HepG2 (cell line): ENCODE measurements at regions not wholly inside any gene's neighbourhood (a gene's known extent, or its start where the extent isn't known, plus 50 kb on each side); places are given as distances from the start of the nearest gene placed in this dataset.

Source experiments
- ATAC-seq: fragments of 200-7000 bp; cut with Tn5 transposase; 3 replicates; pipeline ENCODE4 v1.9.1; 2020; ENCODE audit warnings: mild to moderate bottlenecking, moderate library complexity
- BruUV-seq: library from RNA; stranded (reverse); fragments of 400-500 nt; replicated peaks from 2 replicates; lab custom pipeline; 2021; lab: Mats Ljungman, UMichigan
- CTCF ChIA-PET: fragments of 300-600 bp; formaldehyde crosslinking; extraction: SDS; loops from one replicate; lab custom pipeline; 2021; ENCODE audit warnings: low total read pairs, inconsistent platforms, low intra/inter-chr PET ratio; lab: Yijun Ruan, JAX
- POLR2A ChIA-PET: fragments of 350-600 bp; sonication (Branson Sonifier 250); formaldehyde crosslinking; loops from one replicate; lab custom pipeline; 2020; ENCODE audit warnings: antibody characterized with exemption, inconsistent platforms; lab: Yijun Ruan, JAX
- DNase-seq: peaks from one replicate; pipeline ENCODE4 v3.0.0-alpha.2; 2015; ENCODE audit warnings: low spot score
- FAIRE-seq: peaks from 3 replicates; lab custom pipeline; 2011; peaks lifted over from hg19 to GRCh38; lab: Jason Lieb, UNC
- H2AFZ ChIP-seq: one replicate; pipeline ENCODE4 v1.6.1; 2011; ENCODE audit warnings: low read length, inconsistent platforms
- H3K27ac ChIP-seq: fragments of 300-600 bp; 3 replicates; pipeline ENCODE4 v1.8.0; 2011; ENCODE audit warnings: mixed run types, mild to moderate bottlenecking, mixed read lengths, low read length, inconsistent platforms; ENCODE audit not compliant: insufficient read depth; ENCODE audit errors: extremely low read length
- H3K27me3 ChIP-seq, 2 experiments: fragments of 200-600 bp in 1 of 2; 2 replicates in 1 of 2; 3 replicates in 1 of 2; pipeline versions ENCODE4 v1.6.0 to v1.8.0; 2011; ENCODE audit warnings: low read length in 2 of 2, mild to moderate bottlenecking in 2 of 2, moderate library complexity in 2 of 2, inconsistent platforms in 1 of 2; ENCODE audit not compliant: insufficient read depth in 2 of 2, control insufficient read depth in 1 of 2
- H3K36me3 ChIP-seq, 2 experiments: fragments of 200-600 bp in 1 of 2; replicated peaks in 1 of 2; 2 replicates in 1 of 2; 3 replicates in 1 of 2; pipeline versions ENCODE4 v1.5.1 to v1.8.0; 2011; ENCODE audit warnings: low read length in 2 of 2, inconsistent platforms in 1 of 2; ENCODE audit not compliant: insufficient read depth in 2 of 2, control insufficient read depth in 1 of 2
- H3K4me1 ChIP-seq: 2 replicates; pipeline ENCODE4 v1.5.1; 2012; ENCODE audit warnings: low read length, inconsistent platforms; ENCODE audit not compliant: insufficient read depth
- H3K4me2 ChIP-seq: 2 replicates; pipeline ENCODE4 v1.6.0; 2011; ENCODE audit warnings: low read depth, low read length, inconsistent platforms
- H3K4me3 ChIP-seq, 3 experiments: fragments of 200-600 bp in 1 of 3; sonication (generic), shearing (Covaris generic) in 1 of 3; replicated peaks in 1 of 3; 2 replicates each; pipeline ENCODE4 v1.5.1; 2011 to 2016; ENCODE audit warnings: low read length in 3 of 3, inconsistent platforms in 2 of 3, low read depth in 2 of 3, mild to moderate bottlenecking in 2 of 3, control low read depth in 1 of 3, mixed read lengths in 1 of 3; ENCODE audit not compliant: insufficient read depth in 1 of 3
- H3K79me2 ChIP-seq: one replicate; pipeline ENCODE4 v1.6.1; 2011; ENCODE audit warnings: low read length, inconsistent platforms; ENCODE audit not compliant: insufficient read depth
- H3K9ac ChIP-seq: 2 replicates; pipeline ENCODE4 v1.6.0; 2011; ENCODE audit warnings: mild to moderate bottlenecking, low read depth, low read length, inconsistent platforms; ENCODE audit not compliant: insufficient read depth
- H3K9me3 ChIP-seq: 2 replicates; pipeline ENCODE4 v1.5.1; 2012; ENCODE audit warnings: mild to moderate bottlenecking, low read length
- H4K20me1 ChIP-seq: 2 replicates; pipeline ENCODE4 v1.6.0; 2011; ENCODE audit warnings: inconsistent platforms, mild to moderate bottlenecking, low read length, moderate library complexity; ENCODE audit not compliant: insufficient read depth
- FOXO1 ChIP-seq: sonication (generic); formaldehyde crosslinking; IDR thresholded peaks from 2 replicates; pipeline ENCODE4 v1.4.0; 2020; ENCODE audit warnings: missing genetic modification reagents
- HNF4A ChIP-seq: sonication (generic); formaldehyde crosslinking; IDR thresholded peaks from 2 replicates; pipeline ENCODE4 v1.4.0; 2020; ENCODE audit warnings: missing genetic modification reagents
- NRL ChIP-seq: sonication (generic); formaldehyde crosslinking; IDR thresholded peaks from 2 replicates; pipeline ENCODE4 v1.5.0; 2020; ENCODE audit warnings: missing genetic modification reagents, mild to moderate bottlenecking, moderate library complexity, borderline replicate concordance
- RFX1 ChIP-seq: fragments of 450-650 bp; IDR thresholded peaks from 2 replicates; pipeline ENCODE4 v1.6.1; 2017
- RFX3 ChIP-seq: IDR thresholded peaks from 2 replicates; pipeline ENCODE4 v1.6.1; 2016; ENCODE audit warnings: missing biosample characterization, missing genetic modification reagents
- TEAD2 ChIP-seq: sonication (generic); formaldehyde crosslinking; IDR thresholded peaks from 2 replicates; pipeline ENCODE4 v1.9.0; 2021; ENCODE audit warnings: missing genetic modification reagents
- ZNF225 ChIP-seq: sonication (generic); formaldehyde crosslinking; IDR thresholded peaks from 2 replicates; pipeline ENCODE4 v1.4.0; 2020; ENCODE audit warnings: mild to moderate bottlenecking, missing genetic modification reagents
- ZNF230 ChIP-seq: sonication (generic); formaldehyde crosslinking; IDR thresholded peaks from 2 replicates; pipeline ENCODE4 v1.4.0; 2020; ENCODE audit warnings: mild to moderate bottlenecking, missing genetic modification reagents
- ZNF263 ChIP-seq: sonication (generic); formaldehyde crosslinking; IDR thresholded peaks from 2 replicates; pipeline ENCODE4 v1.4.0; 2020; ENCODE audit warnings: missing genetic modification reagents
- ZNF460 ChIP-seq: sonication (generic); formaldehyde crosslinking; IDR thresholded peaks from 2 replicates; pipeline ENCODE4 v1.5.1; 2020; ENCODE audit warnings: missing genetic modification reagents, mild to moderate bottlenecking, borderline replicate concordance
- ZNF678 ChIP-seq: sonication (generic); formaldehyde crosslinking; IDR thresholded peaks from 2 replicates; pipeline ENCODE4 v1.4.0; 2020; ENCODE audit warnings: mild to moderate bottlenecking, missing genetic modification reagents
- WGBS: methylation state at CpG from one replicate; pipeline ENCODE4 v1.1.6; 2017; ENCODE audit warnings: low lambda C conversion rate; 5-methylcytosine and 5-hydroxymethylcytosine counted together
- in situ Hi-C: cut with HindIII; loops from 2 replicates; pipeline ENCODE4 v1.10.0; 2017; ENCODE audit warnings: low pct_unique_long_range_greater_than_20kb; ENCODE audit not compliant: extremely low pct_ligation_motif_present
- intact Hi-C: fragments of 100-400 bp; cut with micrococcal nuclease; formaldehyde crosslinking; loops from one replicate; pipeline ENCODE4 v1.10.0; 2022; ENCODE audit not compliant: unreplicated experiment
- TF ChIP-seq, protein P1 (sequence below): sonication (generic); formaldehyde crosslinking; IDR thresholded peaks from 2 replicates; pipeline ENCODE4 v1.4.0; 2020; ENCODE audit warnings: mild to moderate bottlenecking, missing genetic modification reagents

DNA sequence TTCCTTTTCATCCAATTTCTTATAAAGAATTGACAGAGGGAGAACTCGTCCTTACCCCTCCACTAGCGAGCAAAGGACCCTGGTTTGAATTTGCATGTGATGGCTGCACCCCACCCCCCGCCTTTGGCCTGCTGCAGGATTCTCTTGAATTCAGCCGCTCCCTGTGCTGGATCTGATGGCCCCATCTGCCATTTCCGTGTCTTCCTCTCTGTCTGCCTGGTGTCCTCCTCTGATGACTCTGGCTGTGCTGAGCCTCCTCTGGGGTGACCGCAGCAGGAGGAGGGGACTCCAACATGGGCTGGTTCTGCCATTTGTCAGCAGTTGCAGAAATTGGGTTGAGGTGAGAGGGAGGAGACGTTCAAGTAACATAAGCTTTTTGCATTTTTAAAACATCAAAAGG, 188.8 kb downstream of the DLL1 start:
- H3K79me2 ChIP-seq, result no peaks in the 10 kb centered on the region
- peaks cover 22 to 72% of the 10 kb centered on the region in 2 experiments for H3K27me3 ChIP-seq
- H4K20me1 ChIP-seq, result no peaks in the 10 kb centered on the region
- no peak overlapping the region for H3K9ac ChIP-seq
- no peak overlapping the region for H3K4me2 ChIP-seq
- H2AFZ ChIP-seq, result no peak overlapping the region
- H3K27ac ChIP-seq, result no peak overlapping the region
- H3K9me3 ChIP-seq, result no peaks in the 10 kb centered on the region; the same call in none of the 2 replicates
- intact Hi-C loops (no loop called here), in situ Hi-C loops (no loop called here)
- no TSS peak for BruUV-seq
- FAIRE-seq, result no peak
- no peak for ATAC-seq
- H3K4me1 ChIP-seq, result no peaks in the 10 kb centered on the region
- POLR2A ChIA-PET, result no interaction called here
- no peak overlapping the region for H3K4me3 ChIP-seq
- TF ChIP-seq ZNF225 (no peak), FOXO1 (CRISPR knock-in tag) (no peak), ZNF460 (CRISPR knock-in tag) (no peak), TEAD2 (CRISPR knock-in tag) (no peak), NRL (no peak), RFX1 (no peak), RFX3 (CRISPR knock-in tag) (no peak), ZNF263 (CRISPR knock-in tag) (no peak), ZNF230 (CRISPR knock-in tag) (no peak), ZNF678 (CRISPR knock-in tag) (no peak)
- CTCF ChIA-PET, result no interaction called here
- DNase-seq, result no peak
- no peaks in the 10 kb centered on the region for H3K36me3 ChIP-seq
- 19% methylated on average over 7 of the region's 7 CpGs for WGBS

DNA sequence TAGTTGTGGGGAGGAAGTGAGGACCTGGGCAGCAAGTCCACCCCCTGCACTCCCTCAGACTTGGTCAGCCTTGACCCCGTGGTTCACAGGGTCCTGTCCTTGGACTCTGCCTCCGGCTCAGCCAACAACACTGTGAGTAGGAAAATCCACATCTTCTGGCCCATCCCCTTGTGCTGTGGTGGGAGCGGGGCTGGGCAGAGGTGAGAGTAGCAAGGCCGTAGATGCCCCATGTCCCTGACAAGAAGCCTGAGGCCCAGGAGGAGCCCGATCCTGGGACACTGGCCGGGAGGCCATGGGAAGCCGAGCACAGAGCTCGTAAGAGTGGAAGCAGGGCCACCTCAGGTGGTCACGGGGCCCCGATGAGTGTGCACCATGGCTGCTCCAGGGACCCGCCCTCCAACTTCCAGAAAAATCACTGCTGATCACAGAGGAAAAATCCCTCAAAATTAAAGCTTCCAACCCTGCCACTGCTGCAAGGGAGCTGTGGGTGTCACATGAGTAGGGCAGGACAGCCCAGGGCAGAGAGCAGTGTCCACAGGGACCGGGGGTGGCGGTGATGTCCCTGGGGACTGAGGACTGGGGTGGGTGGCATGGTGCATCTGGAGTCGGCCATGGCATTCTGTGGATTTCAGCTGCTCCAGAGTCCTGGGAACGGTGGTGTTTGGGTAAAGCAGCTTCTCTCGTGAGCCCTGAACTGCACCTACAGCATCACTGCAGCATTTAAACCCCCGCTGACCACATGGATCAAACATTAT, 189.4 kb downstream of the DLL1 start:
- ATAC-seq (no peak; the same call in 1 of the 3 replicates), FAIRE-seq (no peak), DNase-seq (no peak)
- ChIA-PET POLR2A (no interaction called here), CTCF (no interaction called here)
- BruUV-seq, result no TSS peak
- in situ Hi-C loops, result no loop called here
- Histone ChIP-seq H3K4me3 (no peak overlapping the region), H3K27me3 (peaks cover 22 to 72% of the 10 kb centered on the region in 2 experiments), H3K4me1 (no peaks in the 10 kb centered on the region), H3K79me2 (no peaks in the 10 kb centered on the region), H4K20me1 (no peaks in the 10 kb centered on the region), H3K9ac (no peak overlapping the region), H3K4me2 (no peak overlapping the region), H3K9me3 (no peaks in the 10 kb centered on the region; the same call in none of the 2 replicates), H2AFZ (no peak overlapping the region), H3K36me3 (no peaks in the 10 kb centered on the region), H3K27ac (no peak overlapping the region)
- 0 out of 2 replicates have a peak, but pooled peaks have one; percentile 24 for TF ChIP-seq HNF4A (CRISPR knock-in tag)
- TF ChIP-seq, protein P1, sequence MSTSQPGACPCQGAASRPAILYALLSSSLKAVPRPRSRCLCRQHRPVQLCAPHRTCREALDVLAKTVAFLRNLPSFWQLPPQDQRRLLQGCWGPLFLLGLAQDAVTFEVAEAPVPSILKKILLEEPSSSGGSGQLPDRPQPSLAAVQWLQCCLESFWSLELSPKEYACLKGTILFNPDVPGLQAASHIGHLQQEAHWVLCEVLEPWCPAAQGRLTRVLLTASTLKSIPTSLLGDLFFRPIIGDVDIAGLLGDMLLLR (CRISPR knock-in tag), result no peak
- WGBS, result 22% methylated on average over 15 of the region's 17 CpGs
- intact Hi-C loops, result no loop called here
